ENCODE measurements at regions not wholly inside any gene's neighbourhood (a gene's known extent, or its start where the extent isn't known, plus 50 kb on each side); places are given as distances from the start of the nearest gene placed in this dataset.
"Not testable (repeated sequence)": the region's sequence is repeated elsewhere in the genome, so short reads cannot be mapped to it uniquely, and the experiment has no call there.

- not testable (repeated sequence) for H3K27ac ChIP-seq (ENCODE audit: low read depth in 2 of 2, low read length in 1 of 2); H3K4me3 ChIP-seq (ENCODE audit: low read depth in 1 of 2, low read length in 2 of 2); H3K4me1 ChIP-seq (ENCODE audit: control insufficient read depth in 2 of 2, insufficient read depth in 2 of 2, low read length in 1 of 2); H3K36me3 ChIP-seq (ENCODE audit: control insufficient read depth in 2 of 2, insufficient read depth in 2 of 2, low read length in 1 of 2); H3K9me3 ChIP-seq (ENCODE audit: control insufficient read depth in 2 of 2, insufficient read depth in 1 of 2, low read depth in 1 of 2, low read length in 1 of 2); H3K27me3 ChIP-seq (ENCODE audit: control insufficient read depth in 1 of 2, insufficient read depth in 2 of 2, low read length in 2 of 2)
- WGBS, 2 donors: 69 to 77% methylated on average over 23 of the region's 23 CpGs
These were observed 161.0 kb downstream of the TMEM121 start for GRCh38 chr14:105687171-105688022.

- not testable (repeated sequence) for H3K9me3 ChIP-seq (ENCODE audit: control insufficient read depth in 2 of 2, insufficient read depth in 1 of 2, low read depth in 1 of 2, low read length in 1 of 2); H3K36me3 ChIP-seq (ENCODE audit: control insufficient read depth in 2 of 2, insufficient read depth in 2 of 2, low read length in 1 of 2); H3K4me1 ChIP-seq (ENCODE audit: control insufficient read depth in 2 of 2, insufficient read depth in 2 of 2, low read length in 1 of 2); H3K27ac ChIP-seq (ENCODE audit: low read depth in 2 of 2, low read length in 1 of 2); H3K27me3 ChIP-seq (ENCODE audit: control insufficient read depth in 1 of 2, insufficient read depth in 2 of 2, low read length in 2 of 2); H3K4me3 ChIP-seq (ENCODE audit: low read depth in 1 of 2, low read length in 2 of 2)
- 46 to 49% methylated on average over 10 to 11 of the region's 11 CpGs for WGBS, 2 donors
These were observed 161.6 kb downstream of the TMEM121 start for GRCh38 chr14:105688023-105688351.

GRCh38 chr14:105688664-105689221 is 162.4 kb downstream of the TMEM121 start:
- not testable (repeated sequence) for H3K4me3 ChIP-seq (ENCODE audit: low read depth in 1 of 2, low read length in 2 of 2); H3K27me3 ChIP-seq (ENCODE audit: control insufficient read depth in 1 of 2, insufficient read depth in 2 of 2, low read length in 2 of 2); H3K36me3 ChIP-seq (ENCODE audit: control insufficient read depth in 2 of 2, insufficient read depth in 2 of 2, low read length in 1 of 2); H3K27ac ChIP-seq (ENCODE audit: low read depth in 2 of 2, low read length in 1 of 2); H3K9me3 ChIP-seq (ENCODE audit: control insufficient read depth in 2 of 2, insufficient read depth in 1 of 2, low read depth in 1 of 2, low read length in 1 of 2); H3K4me1 ChIP-seq (ENCODE audit: control insufficient read depth in 2 of 2, insufficient read depth in 2 of 2, low read length in 1 of 2)
- 80 to 94% methylated on average over 2 to 4 of the region's 4 CpGs for WGBS, 2 donors

- WGBS, 2 donors: 94 to 99% methylated on average over 1 of the region's 1 CpG
- Histone ChIP-seq H3K27me3 (ENCODE audit: control insufficient read depth in 1 of 2, insufficient read depth in 2 of 2, low read length in 2 of 2) (no peaks in the 10 kb centered on the region), H3K4me3 (ENCODE audit: low read depth in 1 of 2, low read length in 2 of 2) (no peak overlapping the region), H3K27ac (ENCODE audit: low read depth in 2 of 2, low read length in 1 of 2) (no peak overlapping the region), H3K36me3 (ENCODE audit: control insufficient read depth in 2 of 2, insufficient read depth in 2 of 2, low read length in 1 of 2) (no peaks in the 10 kb centered on the region), H3K9me3 (ENCODE audit: control insufficient read depth in 2 of 2, insufficient read depth in 1 of 2, low read depth in 1 of 2, low read length in 1 of 2) (no peaks in the 10 kb centered on the region), H3K4me1 (ENCODE audit: control insufficient read depth in 2 of 2, insufficient read depth in 2 of 2, low read length in 1 of 2) (no peaks in the 10 kb centered on the region)
These were observed 163.3 kb downstream of the TMEM121 start for GRCh38 chr14:105689722-105690121.

- H3K27me3 ChIP-seq (ENCODE audit: control insufficient read depth in 1 of 2, insufficient read depth in 2 of 2, low read length in 2 of 2): no peaks in the 10 kb centered on the region
- H3K27ac ChIP-seq (ENCODE audit: low read depth in 2 of 2, low read length in 1 of 2): no peak overlapping the region
- H3K9me3 ChIP-seq (ENCODE audit: control insufficient read depth in 2 of 2, insufficient read depth in 1 of 2, low read depth in 1 of 2, low read length in 1 of 2): no peaks in the 10 kb centered on the region
- WGBS, 2 donors: 87 to 92% methylated on average over 3 of the region's 3 CpGs
- no peaks in the 10 kb centered on the region for H3K4me1 ChIP-seq (ENCODE audit: control insufficient read depth in 2 of 2, insufficient read depth in 2 of 2, low read length in 1 of 2)
- no peak overlapping the region for H3K4me3 ChIP-seq (ENCODE audit: low read depth in 1 of 2, low read length in 2 of 2)
- no peaks in the 10 kb centered on the region for H3K36me3 ChIP-seq (ENCODE audit: control insufficient read depth in 2 of 2, insufficient read depth in 2 of 2, low read length in 1 of 2)
These were observed 164.3 kb downstream of the TMEM121 start for GRCh38 chr14:105690671-105691070.

- not testable (repeated sequence) for H3K4me1 ChIP-seq (ENCODE audit: control insufficient read depth in 2 of 2, insufficient read depth in 2 of 2, low read length in 1 of 2); H3K36me3 ChIP-seq (ENCODE audit: control insufficient read depth in 2 of 2, insufficient read depth in 2 of 2, low read length in 1 of 2); H3K27me3 ChIP-seq (ENCODE audit: control insufficient read depth in 1 of 2, insufficient read depth in 2 of 2, low read length in 2 of 2); H3K4me3 ChIP-seq (ENCODE audit: low read depth in 1 of 2, low read length in 2 of 2); H3K27ac ChIP-seq (ENCODE audit: low read depth in 2 of 2, low read length in 1 of 2); H3K9me3 ChIP-seq (ENCODE audit: control insufficient read depth in 2 of 2, insufficient read depth in 1 of 2, low read depth in 1 of 2, low read length in 1 of 2)
- 87 to 89% methylated on average over 24 of the region's 25 CpGs for WGBS, 2 donors
These were observed 165.1 kb downstream of the TMEM121 start for GRCh38 chr14:105691321-105692109.

DNA sequence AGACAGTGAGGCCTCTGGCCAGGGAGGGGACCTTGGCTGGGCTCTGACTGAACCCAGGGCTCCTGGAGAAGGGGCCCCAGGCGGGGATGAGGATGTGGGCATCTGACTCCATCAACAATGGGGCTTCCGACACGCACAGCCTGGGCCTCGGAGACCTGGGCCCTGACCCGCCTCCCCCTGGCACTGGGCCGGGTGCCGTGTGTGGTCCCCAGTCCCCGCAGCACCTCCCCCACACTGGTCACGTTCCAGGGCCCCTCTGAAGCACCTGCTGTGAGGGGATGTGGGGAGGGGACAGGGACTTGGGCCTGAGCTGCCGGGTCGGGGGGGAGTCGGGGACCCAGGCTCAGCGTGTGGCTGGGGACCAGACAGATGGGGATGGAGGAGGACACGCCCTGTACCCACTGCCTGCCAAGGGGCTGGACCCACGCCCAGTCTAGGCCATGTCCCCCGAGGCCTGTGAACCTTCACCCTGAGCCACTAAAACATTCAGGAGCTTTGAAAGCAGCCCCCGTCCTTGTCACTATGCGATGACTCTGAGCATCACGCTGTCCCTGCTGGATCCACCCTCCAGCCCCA is 165.8 kb downstream of the TMEM121 start:
- WGBS, 2 donors: 80% methylated on average over 3 of the region's 19 CpGs; no CpG with 5 or more reads in 1 of the 2 donors
- not testable (repeated sequence) for H3K36me3 ChIP-seq (ENCODE audit: control insufficient read depth in 2 of 2, insufficient read depth in 2 of 2, low read length in 1 of 2); H3K27me3 ChIP-seq (ENCODE audit: control insufficient read depth in 1 of 2, insufficient read depth in 2 of 2, low read length in 2 of 2); H3K4me1 ChIP-seq (ENCODE audit: control insufficient read depth in 2 of 2, insufficient read depth in 2 of 2, low read length in 1 of 2); H3K4me3 ChIP-seq (ENCODE audit: low read depth in 1 of 2, low read length in 2 of 2); H3K27ac ChIP-seq (ENCODE audit: low read depth in 2 of 2, low read length in 1 of 2); H3K9me3 ChIP-seq (ENCODE audit: control insufficient read depth in 2 of 2, insufficient read depth in 1 of 2, low read depth in 1 of 2, low read length in 1 of 2)

GRCh38 chr14:105694961-105695360 is 168.6 kb downstream of the TMEM121 start:
- Histone ChIP-seq H3K27me3 (ENCODE audit: control insufficient read depth in 1 of 2, insufficient read depth in 2 of 2, low read length in 2 of 2) (no peaks in the 10 kb centered on the region), H3K9me3 (ENCODE audit: control insufficient read depth in 2 of 2, insufficient read depth in 1 of 2, low read depth in 1 of 2, low read length in 1 of 2) (no peaks in the 10 kb centered on the region), H3K4me1 (ENCODE audit: control insufficient read depth in 2 of 2, insufficient read depth in 2 of 2, low read length in 1 of 2) (no peaks in the 10 kb centered on the region), H3K27ac (ENCODE audit: low read depth in 2 of 2, low read length in 1 of 2) (no peak overlapping the region), H3K4me3 (ENCODE audit: low read depth in 1 of 2, low read length in 2 of 2) (no peak overlapping the region), H3K36me3 (ENCODE audit: control insufficient read depth in 2 of 2, insufficient read depth in 2 of 2, low read length in 1 of 2) (no peaks in the 10 kb centered on the region)
- 94 to 98% methylated on average over 2 of the region's 2 CpGs for WGBS, 2 donors

DNA sequence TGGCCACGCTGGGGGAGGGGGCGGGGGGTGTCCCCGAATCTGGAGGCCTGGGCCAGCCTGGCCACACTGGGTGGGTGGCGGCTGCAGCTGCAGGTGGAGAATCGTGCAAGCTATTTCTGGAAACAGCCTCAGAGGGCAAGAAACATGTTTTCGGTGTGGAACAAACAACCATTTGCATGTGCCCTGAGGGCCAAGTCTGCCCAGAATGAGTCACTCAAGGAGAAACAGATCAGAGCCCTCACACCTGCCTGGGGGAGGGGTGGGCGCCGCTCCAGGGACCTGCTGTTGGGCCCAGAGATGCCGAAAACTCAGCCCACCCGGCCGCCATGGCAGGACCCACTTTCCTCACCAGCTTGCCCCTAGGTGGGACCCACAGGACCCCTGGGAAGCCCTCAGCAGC is 170.0 kb downstream of the TMEM121 start:
- not testable (repeated sequence) for H3K27ac ChIP-seq (ENCODE audit: low read depth in 2 of 2, low read length in 1 of 2); H3K4me3 ChIP-seq (ENCODE audit: low read depth in 1 of 2, low read length in 2 of 2); H3K9me3 ChIP-seq (ENCODE audit: control insufficient read depth in 2 of 2, insufficient read depth in 1 of 2, low read depth in 1 of 2, low read length in 1 of 2); H3K27me3 ChIP-seq (ENCODE audit: control insufficient read depth in 1 of 2, insufficient read depth in 2 of 2, low read length in 2 of 2); H3K4me1 ChIP-seq (ENCODE audit: control insufficient read depth in 2 of 2, insufficient read depth in 2 of 2, low read length in 1 of 2); H3K36me3 ChIP-seq (ENCODE audit: control insufficient read depth in 2 of 2, insufficient read depth in 2 of 2, low read length in 1 of 2)
- WGBS, 2 donors: no CpG with 5 or more reads among the region's 11 CpGs
